ENCODE measurements at regions not wholly inside any gene's neighbourhood (a gene's known extent, or its start where the extent isn't known, plus 50 kb on each side); places are given as distances from the start of the nearest gene placed in this dataset.
"Not testable (repeated sequence)": the region's sequence is repeated elsewhere in the genome, so short reads cannot be mapped to it uniquely, and the experiment has no call there.

GRCh38 chr4:128649575-128650205 lies 159.8 kb upstream of the JADE1 start:
- ATAC-seq (ENCODE audit: low read depth), result no peak
- intact Hi-C loops (cut with micrococcal nuclease), result no loop called here
- TF ChIP-seq CTCF (IDR thresholded peaks at IDR 0.05), result no peak
- Mint-ChIP-seq H3K9me3 (peaks cover 3% of the 10 kb centered on the region), H3K4me3 (no peak overlapping the region), H3K27me3 (no peaks in the 10 kb centered on the region), H3K4me1 (no peaks in the 10 kb centered on the region), H3K36me3 (ENCODE audit: low read depth) (no peaks in the 10 kb centered on the region), H3K27ac (no peak overlapping the region)
- CTCF ChIA-PET, result no interaction called here
- DNase-seq, result no peak
- POLR2A ChIA-PET, result no interaction called here

GRCh38 chr4:128649161-128649560 lies 160.3 kb upstream of the JADE1 start:
- ATAC-seq (ENCODE audit: low read depth) (no peak), DNase-seq (no peak)
- H3K27ac Mint-ChIP-seq, result no peak overlapping the region
- peaks cover 1% of the 10 kb centered on the region for H3K9me3 Mint-ChIP-seq
- H3K27me3 Mint-ChIP-seq, result no peaks in the 10 kb centered on the region
- ChIA-PET POLR2A (no interaction called here), CTCF (no interaction called here)
- intact Hi-C loops (cut with micrococcal nuclease), result no loop called here
- no peak for TF ChIP-seq CTCF (IDR thresholded peaks at IDR 0.05)
- no peaks in the 10 kb centered on the region for H3K36me3 Mint-ChIP-seq (ENCODE audit: low read depth)
- no peaks in the 10 kb centered on the region for H3K4me1 Mint-ChIP-seq
- H3K4me3 Mint-ChIP-seq, result no peak overlapping the region

GRCh38 chr4:128648021-128648420 lies 161.5 kb upstream of the JADE1 start:
- intact Hi-C loops (cut with micrococcal nuclease), result no loop called here
- H3K4me1 Mint-ChIP-seq, result no peaks in the 10 kb centered on the region
- H3K9me3 Mint-ChIP-seq, result no peaks in the 10 kb centered on the region
- ChIA-PET POLR2A (no interaction called here), CTCF (no interaction called here)
- H3K27ac Mint-ChIP-seq, result no peak overlapping the region
- DNase-seq (no peak), ATAC-seq (ENCODE audit: low read depth) (no peak)
- H3K4me3 Mint-ChIP-seq, result no peak overlapping the region
- H3K36me3 Mint-ChIP-seq (ENCODE audit: low read depth), result no peaks in the 10 kb centered on the region
- no peak for TF ChIP-seq CTCF (IDR thresholded peaks at IDR 0.05)
- no peaks in the 10 kb centered on the region for H3K27me3 Mint-ChIP-seq

GRCh38 chr4:128646893-128647292 lies 162.6 kb upstream of the JADE1 start:
- POLR2A ChIA-PET; H3K36me3 Mint-ChIP-seq (ENCODE audit: low read depth); H3K27me3 Mint-ChIP-seq; H3K27ac Mint-ChIP-seq; ATAC-seq (ENCODE audit: low read depth); intact Hi-C loops (cut with micrococcal nuclease); CTCF ChIA-PET; H3K9me3 Mint-ChIP-seq; H3K4me1 Mint-ChIP-seq; H3K4me3 Mint-ChIP-seq; DNase-seq: not testable (repeated sequence)

- H3K4me1 Mint-ChIP-seq; DNase-seq; H3K36me3 Mint-ChIP-seq (ENCODE audit: low read depth); H3K27ac Mint-ChIP-seq; intact Hi-C loops (cut with micrococcal nuclease); POLR2A ChIA-PET; H3K9me3 Mint-ChIP-seq; ATAC-seq (ENCODE audit: low read depth); H3K4me3 Mint-ChIP-seq; H3K27me3 Mint-ChIP-seq; CTCF ChIA-PET: not testable (repeated sequence)
Measured at GRCh38 chr4:128644693-128645654, 164.5 kb upstream of the JADE1 start.

GRCh38 chr4:128644107-128644506 lies 165.4 kb upstream of the JADE1 start:
- H3K27me3 Mint-ChIP-seq; DNase-seq; H3K36me3 Mint-ChIP-seq (ENCODE audit: low read depth); CTCF ChIA-PET; H3K4me3 Mint-ChIP-seq; ATAC-seq (ENCODE audit: low read depth); H3K27ac Mint-ChIP-seq; H3K9me3 Mint-ChIP-seq; H3K4me1 Mint-ChIP-seq; intact Hi-C loops (cut with micrococcal nuclease); POLR2A ChIA-PET: not testable (repeated sequence)

GRCh38 chr4:128641566-128641965 lies 167.9 kb upstream of the JADE1 start:
- POLR2A ChIA-PET; H3K4me3 Mint-ChIP-seq; H3K27ac Mint-ChIP-seq; H3K36me3 Mint-ChIP-seq (ENCODE audit: low read depth); H3K9me3 Mint-ChIP-seq; intact Hi-C loops (cut with micrococcal nuclease); ATAC-seq (ENCODE audit: low read depth); H3K4me1 Mint-ChIP-seq; DNase-seq; H3K27me3 Mint-ChIP-seq; CTCF ChIA-PET: not testable (repeated sequence)

Data from activated B cell treated with CpG ODN at 0.5 μM for 24 hours (primary cell).